ENCODE measurements at regions not wholly inside any gene's neighbourhood (a gene's known extent, or its start where the extent isn't known, plus 50 kb on each side); places are given as distances from the start of the nearest gene placed in this dataset.
A peak's percentile ranks its signal among the peaks of the same experiment; 100 is the strongest.
"Not testable (repeated sequence)": the region's sequence is repeated elsewhere in the genome, so short reads cannot be mapped to it uniquely, and the experiment has no call there.

GRCh38 chr16:59108374-59108773 lies 374.3 kb upstream of the GOT2 start:
- no peak for DNase-seq

- not testable (repeated sequence) for DNase-seq
These were observed 362.6 kb upstream of the GOT2 start for GRCh38 chr16:59096682-59097081.

GRCh38 chr16:59090541-59090940 lies 356.4 kb upstream of the GOT2 start:
- DNase-seq = no peak

DNA sequence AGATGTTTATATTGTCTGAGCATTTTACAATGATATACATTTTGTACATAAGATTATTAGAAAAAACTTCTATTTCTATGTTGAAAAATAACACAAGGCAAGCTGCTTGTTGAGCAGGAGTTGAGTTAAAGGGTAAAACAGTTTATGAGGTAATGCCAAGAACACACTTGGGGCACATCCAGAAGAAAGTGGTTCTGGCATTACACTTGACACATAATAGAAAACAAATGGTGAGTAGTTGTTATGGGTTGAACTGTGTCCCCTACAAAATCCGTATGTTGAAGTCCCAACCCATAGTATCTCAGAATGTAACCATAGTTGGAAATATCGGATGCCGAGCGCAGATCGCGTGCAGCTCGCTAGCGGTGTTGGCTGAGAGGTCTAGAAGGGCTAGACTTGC lies 354.3 kb upstream of the GOT2 start:
- DNase-seq = peak; percentile 35

- DNase-seq = no peak
These were observed 353.5 kb upstream of the GOT2 start for GRCh38 chr16:59087641-59088040.

GRCh38 chr16:59067205-59067604 lies 333.1 kb upstream of the GOT2 start:
- DNase-seq = no peak

GRCh38 chr16:59060207-59060606 lies 326.1 kb upstream of the GOT2 start:
- DNase-seq = no peak

DNA sequence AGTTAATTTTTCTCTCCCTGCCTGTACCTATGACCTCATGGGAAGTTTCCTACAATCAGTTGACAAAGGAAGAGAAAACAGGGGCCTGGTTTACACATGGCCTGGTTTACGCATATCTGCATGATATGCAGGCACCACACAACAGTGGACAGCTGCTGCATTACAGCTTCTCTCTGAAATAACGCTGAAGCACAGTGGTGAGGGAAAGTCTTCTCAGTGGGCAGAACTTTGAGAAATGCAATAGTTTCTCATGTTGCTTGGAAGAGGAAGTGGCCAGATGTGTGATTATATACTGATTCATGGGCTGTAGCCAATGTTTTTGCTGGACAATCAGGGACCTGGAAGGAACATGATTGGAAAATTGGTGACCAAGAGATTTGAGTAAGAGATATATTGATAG lies 324.1 kb upstream of the GOT2 start:
- no peak for DNase-seq

DNA sequence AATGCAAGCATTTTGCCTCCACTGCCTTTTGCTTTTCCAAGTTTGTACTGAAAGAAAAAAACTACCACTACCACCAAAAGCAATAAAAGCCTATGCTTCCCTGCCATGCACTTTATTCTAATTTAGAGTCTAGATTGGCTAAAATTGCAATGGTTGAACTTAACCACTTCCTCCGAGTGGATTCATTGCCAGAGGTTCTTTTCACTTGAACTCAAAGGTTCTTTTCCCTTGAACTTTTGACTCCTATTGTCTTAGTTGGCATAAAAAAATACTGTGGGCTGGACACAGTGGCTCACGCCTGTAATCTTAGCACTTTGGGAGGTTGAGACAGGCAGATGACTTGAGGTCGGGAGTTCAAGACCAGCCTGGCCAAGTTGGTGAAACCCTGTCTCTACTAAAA lies 319.8 kb upstream of the GOT2 start:
- DNase-seq = no peak

DNA sequence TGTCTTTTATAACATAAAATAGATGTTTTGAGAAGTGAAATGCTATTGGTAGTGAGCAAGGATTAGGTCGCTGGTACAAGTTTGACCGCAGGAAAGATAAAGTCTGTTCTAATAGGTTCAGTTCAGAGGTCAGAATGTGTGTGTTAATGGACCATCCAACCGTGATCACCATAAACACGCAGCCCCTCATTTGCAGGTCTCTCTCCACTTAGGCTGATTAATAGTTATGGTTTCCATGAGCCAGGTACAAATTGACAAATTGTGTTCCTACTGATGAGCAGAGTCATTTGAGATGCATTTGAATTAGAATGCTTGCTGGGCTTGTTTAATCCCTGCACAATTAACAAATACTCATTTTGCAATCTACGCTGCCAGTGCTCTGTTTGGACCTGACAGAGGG lies 318.1 kb upstream of the GOT2 start:
- DNase-seq = no peak

DNA sequence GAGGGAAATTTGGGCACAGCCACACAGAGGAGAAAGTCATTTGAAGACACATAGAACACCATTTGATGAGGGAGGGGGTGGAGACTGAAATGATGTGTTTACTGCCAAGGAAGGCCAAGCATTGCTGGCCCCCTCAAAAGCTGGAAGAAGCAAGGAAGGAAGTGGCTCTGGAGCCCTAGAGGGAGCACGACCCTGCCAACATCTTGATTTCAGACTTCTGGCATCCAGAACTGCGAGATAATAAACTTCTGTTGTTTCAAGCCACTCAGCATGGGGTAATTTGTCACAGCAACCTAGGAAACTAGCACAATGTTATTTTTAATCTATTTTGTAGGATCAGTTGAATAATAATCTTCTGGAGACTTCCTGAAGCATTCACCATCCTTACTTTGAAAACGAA lies 314.8 kb upstream of the GOT2 start:
- DNase-seq = no peak

DNA sequence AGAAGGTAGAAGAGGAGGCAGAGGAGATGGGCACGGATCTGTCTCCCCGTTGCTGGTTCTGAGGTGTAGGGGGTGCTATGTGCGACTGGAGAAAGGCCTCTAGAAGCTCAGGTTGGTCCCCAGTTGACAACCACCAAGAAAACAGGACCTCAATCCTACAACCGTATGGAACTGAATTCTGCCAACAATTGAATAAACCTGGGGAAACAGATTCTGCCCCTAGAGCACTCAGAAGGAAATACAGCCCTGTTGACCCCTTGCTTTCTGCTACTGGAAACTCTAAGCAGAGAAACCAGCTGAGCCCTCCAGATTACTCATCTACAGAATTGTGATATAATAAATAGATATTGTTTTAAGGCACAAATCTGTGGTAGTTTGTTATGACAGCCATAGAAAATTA lies 313.0 kb upstream of the GOT2 start:
- DNase-seq = no peak

- DNase-seq = no peak
These were observed 312.2 kb upstream of the GOT2 start for GRCh38 chr16:59046335-59046734.

DNA sequence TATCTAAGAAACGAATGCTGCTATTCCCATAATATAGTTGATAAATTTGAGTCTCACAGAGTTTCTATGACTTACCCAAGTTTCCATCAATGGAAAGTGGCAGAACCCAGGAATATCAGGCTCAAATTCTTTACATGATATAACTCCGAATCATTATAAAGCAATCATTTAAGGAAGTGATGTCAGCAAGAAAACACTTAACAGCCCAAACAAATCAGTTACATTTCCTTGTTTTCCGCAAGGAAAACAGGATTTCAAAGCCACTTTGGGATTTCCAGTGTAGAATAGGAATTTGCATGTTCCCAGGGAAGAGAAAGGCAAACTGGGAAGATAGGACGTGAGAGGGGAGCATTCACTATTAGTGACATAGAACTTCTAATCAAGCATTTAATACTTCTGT lies 311.4 kb upstream of the GOT2 start:
- DNase-seq = no peak

DNA sequence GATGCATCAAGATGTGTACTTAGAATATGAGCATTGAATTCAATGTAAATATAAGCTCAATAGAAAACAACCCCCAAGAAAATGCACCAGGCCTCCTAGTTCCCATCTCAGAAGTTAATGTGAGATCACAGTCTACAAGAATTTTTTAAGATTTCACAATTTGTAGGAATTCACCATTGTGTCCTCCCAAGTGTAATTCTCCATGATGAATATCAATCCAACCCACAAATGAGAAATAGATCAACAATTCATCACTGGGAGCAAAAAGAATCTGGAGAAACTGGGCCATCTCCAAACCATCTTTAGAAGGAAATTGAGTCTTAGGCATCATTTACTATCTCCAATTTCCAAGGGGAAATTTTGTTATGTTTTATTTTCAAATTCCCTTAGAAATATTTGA lies 310.5 kb upstream of the GOT2 start:
- no peak for DNase-seq

DNA sequence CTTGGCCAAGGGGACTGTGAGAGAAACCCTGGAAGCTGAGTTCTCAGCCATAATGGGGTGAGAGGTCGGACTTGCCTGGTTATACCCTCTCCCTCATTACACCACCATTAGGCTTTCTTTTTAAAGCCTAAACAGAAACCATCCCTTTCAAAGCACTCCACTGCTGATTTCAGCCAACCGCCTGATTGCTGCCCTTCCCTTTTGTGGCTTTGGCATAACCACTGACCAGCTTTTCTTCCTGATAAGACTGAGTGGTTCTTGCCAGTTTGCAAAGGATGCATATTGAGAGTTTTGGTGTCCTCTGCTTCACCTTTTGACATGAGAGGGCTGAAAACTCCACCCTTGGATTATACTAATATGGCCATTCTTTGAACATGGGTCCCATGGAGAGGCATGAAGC lies 308.2 kb upstream of the GOT2 start:
- DNase-seq = no peak

DNA sequence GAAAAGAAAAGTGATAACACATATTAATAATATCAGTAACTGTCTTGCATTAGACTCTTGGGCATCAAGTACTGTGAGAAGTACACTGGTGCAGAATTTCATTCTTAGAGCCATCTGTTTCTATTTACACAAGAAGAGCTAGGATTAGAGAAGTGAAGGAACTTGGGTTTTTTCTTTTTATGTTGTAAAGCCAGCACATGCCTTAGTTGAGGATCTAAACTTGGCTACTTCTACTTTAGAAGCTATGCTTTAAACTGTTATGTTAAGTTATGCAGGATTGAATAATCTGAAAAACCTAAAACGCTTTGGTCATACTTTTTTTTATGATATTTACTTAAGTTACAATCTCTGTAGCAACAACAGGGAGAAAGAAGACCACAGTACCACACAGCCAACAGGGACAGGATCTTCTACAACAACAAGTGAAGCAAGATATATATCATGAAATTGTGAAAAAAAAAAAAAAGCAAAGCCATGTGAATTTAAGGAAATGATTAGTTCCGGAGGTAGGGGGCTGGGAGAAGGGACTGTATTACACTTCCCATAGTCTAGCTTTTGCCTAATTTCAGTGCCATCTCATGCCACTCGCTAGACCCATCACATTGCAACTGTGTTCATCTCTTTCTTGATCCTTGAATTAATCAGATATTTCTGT lies 305.1 kb upstream of the GOT2 start:
- DNase-seq = no peak

DNA sequence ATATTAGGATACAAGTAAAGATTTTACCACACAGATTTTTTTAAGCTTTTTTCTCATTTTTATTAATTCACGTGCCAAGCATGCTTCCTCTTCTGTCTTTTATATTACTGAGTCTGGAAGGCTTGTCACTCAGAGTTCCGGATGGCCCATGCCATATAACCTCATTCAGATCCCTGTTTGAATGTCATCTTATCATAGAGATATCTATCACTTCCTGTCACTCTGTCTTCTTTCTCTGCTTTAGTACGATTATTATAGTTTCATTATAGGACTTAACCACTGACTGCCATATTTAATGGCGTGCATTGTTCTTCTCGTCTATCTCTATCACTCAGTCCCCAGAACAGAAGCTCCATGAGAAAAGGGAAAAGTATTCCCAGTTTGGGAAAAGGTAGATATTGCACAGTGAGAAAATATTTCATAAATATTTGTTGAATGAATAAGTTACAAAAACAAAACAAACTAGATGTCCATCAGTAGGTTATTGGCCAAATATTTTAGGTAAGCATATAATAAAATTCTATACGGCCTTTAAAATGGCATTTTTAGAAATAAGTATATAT lies 296.9 kb upstream of the GOT2 start:
- no peak for DNase-seq

- DNase-seq = no peak
These were observed 287.6 kb upstream of the GOT2 start for GRCh38 chr16:59021751-59022150.

- no peak for DNase-seq
These were observed 279.8 kb upstream of the GOT2 start for GRCh38 chr16:59013930-59014329.

DNA sequence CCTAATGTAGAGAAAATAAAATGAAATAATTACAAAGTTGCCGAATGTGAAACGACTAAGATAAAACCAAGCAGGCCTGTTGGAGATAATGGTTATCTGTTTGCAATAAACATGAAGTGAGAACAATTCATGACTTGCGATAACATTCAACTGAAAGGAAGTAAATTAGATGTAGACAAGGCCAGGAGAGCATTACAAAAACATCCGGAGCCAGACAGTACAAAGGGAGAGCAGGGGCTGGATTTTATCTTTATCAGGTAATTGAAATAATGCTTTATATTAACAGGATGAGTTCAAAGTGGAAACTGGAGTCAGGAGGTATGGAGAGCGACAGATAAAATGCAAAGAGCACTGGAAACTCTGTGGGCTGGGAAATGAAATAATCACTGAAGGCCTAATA lies 265.6 kb upstream of the GOT2 start:
- DNase-seq = no peak

DNA sequence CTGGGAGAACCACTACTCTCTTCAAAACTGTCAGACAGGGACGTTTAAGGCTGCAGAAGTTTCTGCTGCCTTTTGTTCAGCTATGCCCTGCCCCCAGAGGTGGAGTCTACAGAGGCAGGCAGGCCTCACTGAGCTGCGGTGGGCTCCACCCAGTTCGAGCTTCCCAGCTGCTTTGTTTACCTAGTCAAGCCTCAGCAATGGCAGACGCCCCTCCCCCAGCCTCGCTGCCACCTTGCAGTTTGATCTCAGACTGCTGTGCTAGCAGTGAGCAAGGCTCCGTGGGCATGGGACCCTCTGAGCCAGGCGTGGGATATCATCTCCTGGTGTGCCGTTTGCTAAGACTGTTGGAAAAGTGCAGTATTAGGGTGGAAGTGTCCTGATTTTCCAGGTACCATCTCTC lies 258.6 kb upstream of the GOT2 start:
- not testable (repeated sequence) for DNase-seq

DNA sequence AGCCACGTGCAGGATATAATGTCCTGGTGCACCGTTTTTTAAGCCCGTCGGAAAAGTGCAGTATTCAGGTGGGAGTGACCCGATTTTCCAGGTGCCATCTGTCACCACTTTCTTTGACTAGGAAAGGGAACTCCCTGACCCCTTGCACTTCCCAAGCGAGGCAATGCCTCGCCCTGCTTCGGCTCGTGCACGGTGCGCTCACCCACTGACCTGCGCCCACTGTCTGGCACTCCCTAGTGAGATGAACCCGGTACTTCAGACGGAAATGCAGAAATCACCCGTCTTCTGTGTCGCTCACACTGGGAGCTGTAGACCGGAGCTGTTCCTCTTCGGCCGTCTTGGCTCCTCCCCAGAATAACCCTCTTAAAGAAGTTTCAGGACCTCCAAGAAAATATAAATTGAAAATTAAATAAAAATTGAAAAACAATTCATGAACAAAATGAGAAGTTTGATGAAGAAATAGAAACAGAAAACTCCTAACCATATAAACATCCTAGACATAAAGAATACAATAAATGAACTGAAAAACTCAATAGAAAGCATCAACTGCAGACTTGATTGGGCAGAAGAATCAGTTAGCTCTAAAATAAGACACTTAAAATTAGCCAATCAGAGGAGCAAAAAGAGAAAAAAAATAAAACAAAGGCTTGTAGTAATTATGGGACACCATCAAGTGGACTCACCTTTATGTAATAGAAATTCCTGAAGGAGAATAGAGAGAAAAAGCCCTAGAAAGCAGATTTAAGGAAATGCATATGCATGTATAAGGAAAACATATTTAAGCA lies 249.3 kb upstream of the GOT2 start:
- DNase-seq = not testable (repeated sequence)

DNA sequence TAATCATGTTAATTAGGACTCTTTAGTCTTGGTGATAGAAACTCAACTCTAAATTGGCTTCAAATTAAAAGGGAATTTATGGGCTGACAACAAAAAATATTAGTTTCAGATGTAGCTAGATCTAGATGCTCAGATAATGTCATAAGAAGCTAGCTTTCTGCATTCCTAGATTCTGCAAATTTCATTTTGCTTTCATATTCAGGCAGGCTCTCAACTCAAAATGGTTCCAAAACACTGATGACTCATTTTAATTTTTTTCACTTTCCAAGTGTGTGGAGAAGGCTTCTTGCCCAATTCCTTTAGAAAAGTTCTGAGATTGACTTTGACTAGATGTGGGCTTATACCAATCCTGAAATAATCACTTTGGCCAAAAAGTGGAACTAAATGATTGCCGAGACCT lies 236.7 kb upstream of the GOT2 start:
- no peak for DNase-seq
